SK-N-SH (cell line): ENCODE measurements at regions not wholly inside any gene's neighbourhood (a gene's known extent, or its start where the extent isn't known, plus 50 kb on each side); places are given as distances from the start of the nearest gene placed in this dataset.

Experiments used
- CTCF ChIA-PET: fragments of 300-600, 350-600 bp; formaldehyde crosslinking; extraction: SDS; loops from one replicate; lab custom pipeline; 2021; lab: Yijun Ruan, JAX
- POLR2A ChIA-PET: fragments of 350-600 bp; sonication (Branson Sonifier 250); formaldehyde crosslinking; extraction: SDS; loops from one replicate; lab custom pipeline; 2020; ENCODE audit warnings: antibody characterized with exemption, inconsistent platforms; lab: Yijun Ruan, JAX
- DNase-seq: peaks from one replicate; pipeline ENCODE4 v3.0.0; 2012
- H2AFZ ChIP-seq: fragments of 200-600 bp; sonication (generic); 2 replicates; pipeline ENCODE4 v1.8.1; 2016; ENCODE audit warnings: antibody characterized with exemption, mild to moderate bottlenecking, low read depth
- H3F3A ChIP-seq: fragments of 200-600 bp; sonication (generic); replicated peaks from 2 replicates; pipeline ENCODE3; 2016; ENCODE audit warnings: antibody characterized with exemption, mild to moderate bottlenecking; ENCODE audit not compliant: insufficient read depth
- H3K27ac ChIP-seq, 2 experiments: fragments of 200-500 bp in 1 of 2; fragments of 200-600 bp in 1 of 2; sonication (Bioruptor generic) in 1 of 2; sonication (generic), shearing (Covaris generic) in 1 of 2; 2 replicates each; pipeline versions ENCODE4 v1.5.1 to v1.6.1; 2014 to 2016; ENCODE audit warnings: low read depth in 2 of 2, inconsistent platforms in 1 of 2, low read length in 1 of 2, mild to moderate bottlenecking in 1 of 2, mixed read lengths in 1 of 2
- H3K27me3 ChIP-seq: fragments of 200-600 bp; sonication (generic), shearing (Covaris generic); 2 replicates; pipeline ENCODE4 v1.6.1; 2016; ENCODE audit warnings: mixed run types; ENCODE audit not compliant: insufficient read depth
- H3K36me3 ChIP-seq, 2 experiments: fragments of 200-500 bp in 1 of 2; fragments of 200-600 bp in 1 of 2; sonication (Bioruptor generic) in 1 of 2; sonication (generic) in 1 of 2; replicated peaks in 1 of 2; 2 replicates each; pipeline versions ENCODE3 to v1.5.1; 2014 to 2016; ENCODE audit warnings: low read length in 1 of 2, mild to moderate bottlenecking in 1 of 2; ENCODE audit not compliant: insufficient read depth in 2 of 2, control insufficient read depth in 1 of 2
- H3K4me1 ChIP-seq, 2 experiments: fragments of 200-500 bp in 1 of 2; fragments of 200-600 bp in 1 of 2; sonication (Bioruptor generic) in 1 of 2; sonication (generic), shearing (Covaris generic) in 1 of 2; 2 replicates each; pipeline versions ENCODE4 v1.5.1 to v1.6.1; 2014 to 2016; ENCODE audit warnings: low read depth in 1 of 2, low read length in 1 of 2, mixed run types in 1 of 2; ENCODE audit not compliant: insufficient read depth in 2 of 2, control insufficient read depth in 1 of 2
- H3K4me2 ChIP-seq: fragments of 200-600 bp; sonication (generic), shearing (Covaris generic); 2 replicates; pipeline ENCODE4 v1.6.1; 2017; ENCODE audit warnings: mixed run types
- H3K4me3 ChIP-seq, 2 experiments: fragments of 200-500 bp in 1 of 2; fragments of 200-600 bp in 1 of 2; sonication (Bioruptor generic) in 1 of 2; sonication (generic), shearing (Covaris generic) in 1 of 2; 2 replicates each; pipeline versions ENCODE4 v1.5.1 to v1.8.1; 2014 to 2016; ENCODE audit warnings: low read depth in 2 of 2, inconsistent platforms in 1 of 2, low read length in 1 of 2, mild to moderate bottlenecking in 1 of 2, mixed read lengths in 1 of 2, moderate library complexity in 1 of 2
- H3K79me2 ChIP-seq: fragments of 200-600 bp; sonication (generic); 2 replicates; pipeline ENCODE4 v1.8.1; 2017; ENCODE audit warnings: mild to moderate bottlenecking; ENCODE audit not compliant: insufficient read depth
- H3K9ac ChIP-seq: fragments of 200-600 bp; sonication (generic); 2 replicates; pipeline ENCODE4 v1.6.1; 2017; ENCODE audit warnings: mixed run types
- H3K9me2 ChIP-seq: fragments of 200-600 bp; sonication (generic); 2 replicates; pipeline ENCODE4 v1.6.1; 2017; ENCODE audit warnings: mixed run types
- H3K9me3 ChIP-seq: fragments of 200-600 bp; sonication (generic); 2 replicates; pipeline ENCODE4 v1.6.1; 2017; ENCODE audit warnings: mixed run types, mild to moderate bottlenecking, moderate library complexity
- H4K20me1 ChIP-seq: fragments of 200-600 bp; sonication (generic); 2 replicates; pipeline ENCODE4 v1.6.1; 2017; ENCODE audit warnings: mild to moderate bottlenecking, mixed run types; ENCODE audit not compliant: insufficient read depth
- CHD2 ChIP-seq: fragments of 150-350 bp; IDR thresholded peaks from 2 replicates; pipeline ENCODE4 v1.6.1; 2018; ENCODE audit warnings: low read length; ENCODE audit not compliant: partially characterized antibody
- EZH2phosphoT487 ChIP-seq: fragments of 200-600 bp; sonication (generic); IDR thresholded peaks from 2 replicates; pipeline ENCODE4 v1.6.1; 2017; ENCODE audit warnings: low read depth, mixed run types, mild to moderate bottlenecking, antibody characterized with exemption, moderate library complexity, borderline replicate concordance
- FOXJ3 ChIP-seq: sonication (generic); formaldehyde crosslinking; IDR thresholded peaks from 2 replicates; pipeline ENCODE4 v1.5.1; 2020; ENCODE audit warnings: mild to moderate bottlenecking, missing genetic modification reagents
- FOXM1 ChIP-seq: IDR thresholded peaks from 2 replicates; pipeline ENCODE4 v1.4.0; 2012; ENCODE audit warnings: low read depth, mild to moderate bottlenecking
- MEF2A ChIP-seq: IDR thresholded peaks from 2 replicates; pipeline ENCODE4 v1.4.0; 2012; ENCODE audit warnings: low read depth, borderline replicate concordance
- MXI1 ChIP-seq: IDR thresholded peaks from 2 replicates; pipeline ENCODE4 v1.6.1; 2012; ENCODE audit warnings: mild to moderate bottlenecking, low read depth, low read length, improper control_type of control experiment
- NRF1 ChIP-seq: IDR thresholded peaks from 2 replicates; pipeline ENCODE4 v1.6.1; 2012; ENCODE audit warnings: low read depth, mild to moderate bottlenecking, low read length
- RCOR1 ChIP-seq: fragments of 150-350 bp; IDR thresholded peaks from 2 replicates; pipeline ENCODE4 v1.6.1; 2017; ENCODE audit warnings: antibody characterized with exemption, low read length
- RFX5 ChIP-seq: IDR thresholded peaks from 2 replicates; pipeline ENCODE4 v1.6.1; 2012; ENCODE audit warnings: mild to moderate bottlenecking, improper control_type of control experiment, low read length
- SMC3 ChIP-seq: IDR thresholded peaks from 2 replicates; pipeline ENCODE4 v1.6.1; 2012; ENCODE audit warnings: low read depth, low read length, improper control_type of control experiment
- TAF1 ChIP-seq: IDR thresholded peaks from 2 replicates; pipeline ENCODE4 v1.6.1; 2012; ENCODE audit warnings: low read depth, mild to moderate bottlenecking, low read length, moderate library complexity, borderline replicate concordance
- TCF12 ChIP-seq: IDR thresholded peaks from 2 replicates; pipeline ENCODE4 v1.4.0; 2012
- WGBS: methylation state at CpG from one replicate; pipeline ENCODE4 v1.1.6; 2017; ENCODE audit warnings: low lambda C conversion rate; 5-methylcytosine and 5-hydroxymethylcytosine counted together
- TF ChIP-seq, protein P1 (sequence below): IDR thresholded peaks from 2 replicates; pipeline ENCODE4 v1.4.0; 2012; ENCODE audit warnings: low read depth, borderline replicate concordance
- TF ChIP-seq, protein P2 (sequence below): IDR thresholded peaks from 2 replicates; pipeline ENCODE4; 2012

DNA sequence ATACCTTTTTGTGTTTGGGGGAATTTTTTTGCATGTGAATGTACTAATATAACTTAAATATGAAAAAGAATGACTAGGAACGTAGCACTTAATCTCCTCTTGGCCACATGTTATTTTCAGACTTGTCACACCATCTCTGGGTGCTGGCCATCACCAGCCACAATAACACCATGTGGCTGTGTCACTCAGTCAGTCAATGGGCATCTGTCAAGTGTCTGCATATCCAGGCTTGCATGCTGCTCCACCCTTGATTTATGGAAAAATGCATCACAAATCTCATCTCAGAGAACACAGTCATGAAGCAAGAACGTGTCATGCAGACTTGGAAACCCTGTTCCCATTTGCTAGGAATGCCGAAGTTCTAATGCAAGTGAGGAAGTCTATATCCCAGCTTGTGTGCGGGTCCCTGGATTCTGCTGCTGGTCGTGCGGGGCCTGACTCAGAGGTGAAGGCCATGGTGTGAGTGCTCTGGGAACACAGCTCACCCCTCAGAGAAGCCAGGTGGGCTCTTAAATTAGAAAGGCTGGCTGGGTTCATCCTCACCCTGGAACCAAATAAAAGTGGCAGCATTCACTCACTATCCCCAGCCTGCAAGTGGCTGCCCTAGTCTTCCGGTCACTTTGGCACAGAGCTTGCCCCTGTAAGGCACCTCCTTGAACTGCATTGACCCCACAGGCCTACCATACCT lies 53.6 kb upstream of the ARHGEF7 start:
- Histone ChIP-seq H3K36me3 (no peaks in the 10 kb centered on the region), H3K9ac (no peak overlapping the region)
- WGBS: 23% methylated on average over 3 of the region's 7 CpGs
- TF ChIP-seq SMC3 (no peak), FOXJ3 (CRISPR knock-in tag) (no peak), TCF12 (no peak), FOXM1 (no peak), MEF2A (no peak), EZH2phosphoT487 (no peak), CHD2 (no peak), MXI1 (no peak), RCOR1 (no peak)
- TF ChIP-seq, protein P1, sequence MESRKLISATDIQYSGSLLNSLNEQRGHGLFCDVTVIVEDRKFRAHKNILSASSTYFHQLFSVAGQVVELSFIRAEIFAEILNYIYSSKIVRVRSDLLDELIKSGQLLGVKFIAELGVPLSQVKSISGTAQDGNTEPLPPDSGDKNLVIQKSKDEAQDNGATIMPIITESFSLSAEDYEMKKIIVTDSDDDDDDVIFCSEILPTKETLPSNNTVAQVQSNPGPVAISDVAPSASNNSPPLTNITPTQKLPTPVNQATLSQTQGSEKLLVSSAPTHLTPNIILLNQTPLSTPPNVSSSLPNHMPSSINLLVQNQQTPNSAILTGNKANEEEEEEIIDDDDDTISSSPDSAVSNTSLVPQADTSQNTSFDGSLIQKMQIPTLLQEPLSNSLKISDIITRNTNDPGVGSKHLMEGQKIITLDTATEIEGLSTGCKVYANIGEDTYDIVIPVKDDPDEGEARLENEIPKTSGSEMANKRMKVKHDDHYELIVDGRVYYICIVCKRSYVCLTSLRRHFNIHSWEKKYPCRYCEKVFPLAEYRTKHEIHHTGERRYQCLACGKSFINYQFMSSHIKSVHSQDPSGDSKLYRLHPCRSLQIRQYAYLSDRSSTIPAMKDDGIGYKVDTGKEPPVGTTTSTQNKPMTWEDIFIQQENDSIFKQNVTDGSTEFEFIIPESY: no peak
- TF ChIP-seq, all 33 proteins: peak for 0
- H3K4me2 ChIP-seq: no peak overlapping the region
- H3K27me3 ChIP-seq: peaks cover 9% of the 10 kb centered on the region; the same call in 1 of the 2 replicates
- no peaks in the 10 kb centered on the region for H3K9me3 ChIP-seq
- ChIA-PET POLR2A (no interaction called here), CTCF (interaction anchor here (1.1 kb wide), 1 partner anchor 13 kb away, joined by 3 read pairs; no protein-coding TSS in a partner anchor)
- H3K4me3 ChIP-seq: no peak overlapping the region
- H3K27ac ChIP-seq: no peak overlapping the region
- no peaks in the 10 kb centered on the region for H3K79me2 ChIP-seq
- H3K9me2 ChIP-seq: no peaks in the 10 kb centered on the region
- H3F3A ChIP-seq: no peaks in the 10 kb centered on the region
- no peaks in the 10 kb centered on the region for H4K20me1 ChIP-seq
- no peak for DNase-seq
- H3K4me1 ChIP-seq: no peaks in the 10 kb centered on the region
- H2AFZ ChIP-seq: no peak overlapping the region

DNA sequence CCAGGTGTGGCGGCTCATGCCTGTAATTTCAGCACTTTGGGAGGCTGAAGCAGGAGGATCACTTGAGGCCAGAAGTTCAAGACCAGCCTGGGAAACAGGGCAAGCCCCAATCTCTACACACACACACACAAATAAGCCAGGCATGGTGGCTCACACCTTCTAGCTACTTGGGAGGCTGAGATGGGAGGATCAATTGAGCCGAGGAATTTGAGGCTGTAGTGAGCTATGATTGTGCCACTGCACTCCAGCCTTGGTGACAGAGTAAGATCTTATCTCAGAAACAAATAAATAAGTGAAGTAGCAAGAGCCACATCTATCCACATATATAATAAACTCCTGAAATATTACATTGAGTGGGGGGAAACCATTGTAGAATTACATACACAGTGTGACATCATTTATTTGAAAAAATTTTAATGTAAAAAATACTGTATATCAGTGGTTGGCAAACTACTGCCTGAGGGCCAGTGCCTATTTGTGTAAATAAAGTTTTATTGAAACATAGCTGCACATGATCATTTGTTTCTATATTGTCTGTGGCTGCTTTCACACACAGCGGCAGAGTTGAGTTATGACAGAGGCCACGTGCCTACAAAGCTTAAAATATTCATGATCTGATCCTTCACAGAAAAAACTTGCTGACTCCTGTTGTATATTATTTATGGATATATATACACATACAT lies 54.7 kb upstream of the ARHGEF7 start:
- TF ChIP-seq, protein P2, sequence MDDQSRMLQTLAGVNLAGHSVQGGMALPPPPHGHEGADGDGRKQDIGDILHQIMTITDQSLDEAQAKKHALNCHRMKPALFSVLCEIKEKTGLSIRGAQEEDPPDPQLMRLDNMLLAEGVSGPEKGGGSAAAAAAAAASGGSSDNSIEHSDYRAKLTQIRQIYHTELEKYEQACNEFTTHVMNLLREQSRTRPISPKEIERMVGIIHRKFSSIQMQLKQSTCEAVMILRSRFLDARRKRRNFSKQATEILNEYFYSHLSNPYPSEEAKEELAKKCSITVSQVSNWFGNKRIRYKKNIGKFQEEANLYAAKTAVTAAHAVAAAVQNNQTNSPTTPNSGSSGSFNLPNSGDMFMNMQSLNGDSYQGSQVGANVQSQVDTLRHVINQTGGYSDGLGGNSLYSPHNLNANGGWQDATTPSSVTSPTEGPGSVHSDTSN: no peak
- TF ChIP-seq TAF1 (no peak), FOXJ3 (CRISPR knock-in tag) (no peak), NRF1 (no peak), RFX5 (no peak)
- 17% methylated on average over 4 of the region's 4 CpGs for WGBS
- Histone ChIP-seq H4K20me1 (no peaks in the 10 kb centered on the region), H2AFZ (no peak overlapping the region), H3K4me3 (no peak overlapping the region), H3K79me2 (no peaks in the 10 kb centered on the region), H3K36me3 (no peaks in the 10 kb centered on the region), H3K9ac (no peak overlapping the region), H3K4me1 (no peaks in the 10 kb centered on the region), H3K4me2 (no peak overlapping the region), H3K27me3 (no peaks in the 10 kb centered on the region), H3K9me3 (no peaks in the 10 kb centered on the region), H3K9me2 (no peaks in the 10 kb centered on the region), H3F3A (no peaks in the 10 kb centered on the region), H3K27ac (no peak overlapping the region)
- ChIA-PET CTCF (interaction anchor here (0.9 to 1.1 kb wide), 2 partner anchors 12 to 400 kb away, joined by 3 read pairs; no protein-coding TSS in a partner anchor), POLR2A (no interaction called here)
- no peak for DNase-seq
